ENCODE measurements at regions not wholly inside any gene's neighbourhood (a gene's known extent, or its start where the extent isn't known, plus 50 kb on each side); places are given as distances from the start of the nearest gene placed in this dataset.

DNA sequence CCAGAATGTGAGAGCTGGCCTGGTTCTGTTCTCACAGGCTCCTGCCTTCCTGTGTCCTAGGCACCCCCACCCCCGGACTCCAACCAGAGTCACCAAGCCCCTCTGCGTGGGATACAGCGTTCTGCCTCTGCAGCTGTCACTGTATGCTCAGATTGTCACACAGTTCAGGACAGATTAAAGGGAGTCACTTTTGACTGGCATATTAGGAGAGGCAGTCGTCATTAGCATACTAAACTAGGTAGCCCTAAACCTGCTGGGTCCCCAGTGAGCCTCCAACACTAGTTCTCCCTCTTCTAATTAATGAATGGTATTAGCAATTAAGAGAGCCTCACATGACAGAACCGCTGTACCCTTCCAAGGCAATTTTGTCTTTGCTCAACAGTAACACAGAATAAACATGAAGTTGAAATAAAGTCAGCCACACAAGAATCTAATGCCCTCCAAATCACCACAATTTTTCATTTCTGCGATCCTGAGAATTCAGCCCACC is 340.2 kb downstream of the CMPK2 start:
- DNase-seq (ENCODE audit: low spot score) = no peak

DNA sequence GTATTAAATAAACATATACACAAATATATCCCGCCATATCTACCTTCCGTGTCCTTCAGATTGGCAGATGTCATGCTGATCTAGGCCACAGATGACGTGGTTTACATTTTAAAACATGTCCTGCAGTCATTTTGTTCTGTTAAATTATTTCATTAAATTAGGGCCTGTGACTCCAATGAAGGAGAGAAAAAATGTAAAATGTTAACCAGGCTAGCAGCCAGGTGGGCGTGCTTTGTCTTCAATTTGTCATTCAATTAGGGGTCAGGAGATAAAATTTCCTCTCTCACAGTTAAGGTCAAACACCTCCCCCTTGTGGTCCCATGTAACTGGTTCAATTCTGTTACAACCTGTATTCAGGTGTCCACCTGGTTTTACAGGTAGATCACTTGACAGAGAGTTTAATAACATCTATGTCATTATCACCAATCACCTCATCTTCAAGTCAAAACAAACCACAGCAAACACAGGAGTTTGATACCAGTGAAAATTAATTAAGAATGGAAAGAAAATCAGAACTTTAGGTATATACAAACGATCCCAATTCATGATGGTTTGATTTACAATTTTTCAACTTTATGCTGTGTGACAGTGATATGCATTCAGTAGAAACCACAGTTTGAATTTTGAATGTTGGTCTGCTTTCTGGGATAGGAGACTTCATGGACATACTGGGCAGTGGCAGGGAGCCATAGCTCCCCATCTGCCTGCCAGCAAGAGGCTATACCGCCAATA is 339.4 kb downstream of the CMPK2 start:
- no peak for DNase-seq (ENCODE audit: low spot score)

- DNase-seq (ENCODE audit: low spot score) = no peak
Observed at GRCh38 chr2:6531304-6531703, 334.4 kb downstream of the CMPK2 start.

- DNase-seq (ENCODE audit: low spot score) = no peak
Observed at GRCh38 chr2:6535572-6535971, 330.1 kb downstream of the CMPK2 start.

DNA sequence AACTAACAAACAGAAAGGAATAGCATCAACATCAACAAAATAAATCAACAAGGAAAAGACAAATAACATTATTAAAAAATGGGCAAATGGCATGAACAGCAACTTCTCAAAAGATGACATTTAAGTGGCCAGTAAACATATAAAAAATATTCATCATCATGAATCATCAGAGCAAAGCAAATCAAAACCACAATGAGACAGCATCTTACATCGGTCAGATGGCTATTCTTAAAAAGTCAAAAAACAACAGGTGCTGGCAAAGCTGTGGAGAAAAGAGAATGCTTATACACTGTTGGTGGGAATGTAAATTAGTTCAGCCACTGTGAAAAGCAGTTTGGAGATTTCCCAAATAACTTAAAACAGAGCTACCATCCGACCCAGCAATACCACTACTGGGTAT is 327.1 kb downstream of the CMPK2 start:
- DNase-seq (ENCODE audit: low spot score) = no peak

DNA sequence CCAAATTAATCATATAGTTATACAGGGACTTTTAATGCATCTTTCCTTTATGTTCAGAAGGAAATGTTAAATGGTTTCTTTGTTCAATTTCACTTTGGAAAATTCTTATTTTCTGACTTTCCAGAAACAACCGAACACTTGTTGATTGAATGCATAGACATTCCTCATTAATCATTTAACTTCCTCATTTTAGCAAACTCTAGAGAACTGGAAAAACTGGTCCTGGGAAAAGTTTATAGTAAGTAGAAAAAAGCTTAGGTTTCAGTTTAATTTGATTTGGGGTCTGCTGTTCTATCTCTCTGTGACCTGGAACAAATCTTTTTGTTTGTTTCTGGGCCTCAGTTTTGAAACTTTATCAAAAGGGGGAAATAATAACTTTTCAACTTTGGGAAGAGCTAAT is 320.4 kb downstream of the CMPK2 start:
- no peak for DNase-seq (ENCODE audit: low spot score)

GRCh38 chr2:6545795-6546194 is 319.9 kb downstream of the CMPK2 start:
- no peak for DNase-seq (ENCODE audit: low spot score)

DNA sequence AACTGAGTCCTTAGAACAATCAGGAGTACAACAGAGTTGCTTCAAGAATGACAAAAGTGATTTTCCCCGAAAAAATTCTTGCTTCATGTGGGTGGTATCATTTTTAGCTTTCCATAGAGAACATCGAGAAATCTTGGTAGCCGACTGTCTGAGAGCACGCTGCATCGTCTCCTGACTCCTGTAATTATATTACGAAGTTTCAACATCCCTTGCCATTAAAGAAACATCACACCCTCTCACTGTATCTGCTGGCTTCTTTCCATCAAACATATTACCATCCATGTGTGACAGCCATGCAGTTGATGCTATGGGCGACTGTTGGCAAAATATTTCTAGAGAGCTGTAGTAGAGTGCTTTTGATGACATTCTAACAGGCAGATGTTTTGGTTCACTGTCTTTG is 311.2 kb downstream of the CMPK2 start:
- no peak for DNase-seq (ENCODE audit: low spot score)

DNA sequence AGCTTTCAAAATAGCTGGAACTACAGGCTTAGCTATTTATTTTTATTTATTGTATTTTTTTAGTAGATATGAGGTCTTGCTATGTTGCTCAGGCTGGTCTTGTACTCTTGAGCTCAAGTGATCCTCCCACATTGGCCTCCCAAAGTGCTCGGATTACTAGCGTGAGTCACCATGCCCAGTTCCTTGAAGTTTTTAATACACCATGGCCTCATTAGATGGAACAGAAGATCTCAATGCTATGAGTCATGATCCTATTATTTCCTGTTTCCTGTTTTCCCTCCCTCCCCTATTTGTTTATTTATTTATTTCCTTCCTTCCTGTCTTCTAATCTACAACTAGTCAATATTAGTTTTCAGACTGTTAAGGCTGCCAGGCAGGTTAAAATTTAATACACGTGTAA is 309.0 kb downstream of the CMPK2 start:
- no peak for DNase-seq (ENCODE audit: low spot score)

- DNase-seq (ENCODE audit: low spot score) = no peak
Observed at GRCh38 chr2:6557737-6558136, 308.0 kb downstream of the CMPK2 start.

GRCh38 chr2:6562771-6563170 is 302.9 kb downstream of the CMPK2 start:
- no peak for DNase-seq (ENCODE audit: low spot score)

DNA sequence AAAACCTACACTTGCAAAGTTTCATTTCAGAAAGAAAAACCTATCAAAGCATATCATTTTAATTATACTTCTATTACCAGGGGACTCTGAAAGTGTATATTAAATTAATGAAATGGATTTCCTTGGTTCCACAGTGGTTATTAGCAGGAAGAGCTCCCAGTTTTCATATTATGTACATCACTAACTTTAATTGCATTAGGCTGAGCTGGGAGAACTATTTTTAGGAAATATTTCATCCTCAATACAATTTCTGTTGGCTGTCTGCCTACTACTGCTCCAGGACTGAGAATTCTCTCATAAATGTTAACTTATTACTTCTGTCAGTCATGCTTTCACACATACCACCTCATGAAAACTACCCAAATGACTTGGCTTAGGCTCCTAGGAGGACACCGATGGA is 301.4 kb downstream of the CMPK2 start:
- no peak for DNase-seq (ENCODE audit: low spot score)

DNA sequence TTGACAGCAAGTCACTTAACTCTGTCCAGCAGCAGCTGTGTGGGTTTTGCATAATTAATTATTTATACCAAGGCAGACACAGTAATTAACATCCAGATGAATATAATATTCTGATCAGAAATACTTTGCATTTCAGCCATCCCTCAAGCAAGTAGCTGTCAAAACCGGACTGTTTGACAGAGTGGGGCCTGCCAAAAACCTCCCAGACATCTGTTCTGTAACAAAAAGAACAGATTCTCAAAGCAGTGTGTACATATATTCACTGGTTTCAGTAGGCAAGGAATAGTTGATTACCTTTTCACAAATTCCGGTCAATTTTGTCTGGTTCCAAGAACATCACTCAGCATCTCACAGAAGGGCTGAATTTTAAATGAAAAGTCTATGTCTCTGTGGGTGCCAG is 291.6 kb downstream of the CMPK2 start:
- DNase-seq (ENCODE audit: low spot score) = no peak

- no peak for DNase-seq (ENCODE audit: low spot score)
Observed at GRCh38 chr2:6576302-6576701, 289.4 kb downstream of the CMPK2 start.

- no peak for DNase-seq (ENCODE audit: low spot score)
Observed at GRCh38 chr2:6577960-6578359, 287.7 kb downstream of the CMPK2 start.

GRCh38 chr2:6578416-6578815 is 287.3 kb downstream of the CMPK2 start:
- no peak for DNase-seq (ENCODE audit: low spot score)

- DNase-seq (ENCODE audit: low spot score) = no peak
Observed at GRCh38 chr2:6579281-6579680, 286.4 kb downstream of the CMPK2 start.

DNA sequence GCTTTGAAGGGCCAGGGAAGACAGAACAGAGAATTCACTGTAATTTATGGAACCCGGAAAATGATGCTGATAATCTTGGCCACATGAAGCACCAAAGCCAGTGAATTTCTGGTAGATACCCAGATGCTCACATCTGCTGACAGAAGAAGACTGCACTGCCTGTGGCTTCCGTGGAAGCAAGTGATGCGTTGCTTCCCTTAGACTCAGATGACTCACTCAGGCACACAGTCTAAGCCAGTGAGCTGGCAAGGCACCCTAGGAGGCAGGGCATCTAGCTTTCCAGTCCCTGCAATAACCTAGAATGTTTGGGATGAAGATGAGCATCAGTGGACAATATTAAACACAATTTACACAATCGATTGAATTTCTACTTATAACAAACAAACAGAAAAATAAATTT is 284.7 kb downstream of the CMPK2 start:
- no peak for DNase-seq (ENCODE audit: low spot score)

DNA sequence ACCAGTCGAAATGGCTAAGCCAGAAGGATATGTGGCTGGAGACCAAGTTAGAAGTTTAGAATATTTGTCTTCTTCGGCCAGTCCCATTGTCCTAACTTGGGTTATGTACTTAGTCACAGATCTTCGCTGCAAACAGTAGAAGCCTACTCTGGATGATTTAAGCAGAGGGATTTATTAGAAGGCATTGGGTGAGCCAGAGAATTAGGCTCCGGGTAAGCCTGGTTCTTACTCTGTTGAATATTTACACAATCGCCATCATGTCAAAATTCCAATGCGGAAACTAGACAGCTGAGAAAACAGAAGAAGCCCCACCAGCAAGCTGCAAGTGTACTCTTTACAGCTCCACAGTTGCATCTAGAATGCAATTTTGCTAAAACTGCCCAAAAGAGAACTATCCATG is 276.6 kb downstream of the CMPK2 start:
- DNase-seq (ENCODE audit: low spot score) = no peak

DNA sequence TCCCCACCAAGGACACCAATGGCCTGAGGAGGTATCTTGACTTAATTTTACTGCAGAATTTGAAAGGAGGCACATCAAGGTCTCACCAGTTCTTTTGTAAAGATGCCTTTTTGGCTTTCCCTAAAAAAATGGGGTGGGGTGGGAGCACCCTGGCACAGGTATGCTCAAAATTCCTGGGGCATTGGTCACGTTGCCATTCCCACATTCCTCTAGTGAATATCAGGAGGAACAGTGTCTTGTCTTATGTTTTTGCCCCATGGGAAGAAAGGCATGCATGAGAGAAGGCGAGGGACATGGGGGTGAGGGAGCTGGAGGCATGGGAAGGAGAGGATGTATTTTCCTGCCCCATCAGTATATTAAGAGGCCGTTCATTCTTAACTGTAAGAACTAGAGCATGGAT is 275.3 kb downstream of the CMPK2 start:
- no peak for DNase-seq (ENCODE audit: low spot score)

GRCh38 chr2:6602471-6602870 is 263.2 kb downstream of the CMPK2 start:
- no peak for DNase-seq (ENCODE audit: low spot score)

- DNase-seq (ENCODE audit: low spot score) = no peak
Observed at GRCh38 chr2:6605836-6606505, 259.7 kb downstream of the CMPK2 start.

- no peak for DNase-seq (ENCODE audit: low spot score)
Observed at GRCh38 chr2:6617794-6618193, 247.9 kb downstream of the CMPK2 start.

- DNase-seq (ENCODE audit: low spot score) = no peak
Observed at GRCh38 chr2:6618201-6618600, 247.5 kb downstream of the CMPK2 start.

Measured in hematopoietic multipotent progenitor cell treated with erythropoietin and hydrocortisone succinate and interleukin-3 and kit ligand, for 17 days (in vitro differentiated cells).